SW480 (cell line): ENCODE measurements at regions not wholly inside any gene's neighbourhood (a gene's known extent, or its start where the extent isn't known, plus 50 kb on each side); places are given as distances from the start of the nearest gene placed in this dataset.

Source experiments
- DNase-seq: peaks from one replicate; pipeline ENCODE4 v3.0.0-alpha.2; 2016; ENCODE audit warnings: low spot score

GRCh38 chr1:165025805-165026204, 330.7 kb downstream of the LMX1A start:
- no peak for DNase-seq

GRCh38 chr1:165014753-165015152, 341.8 kb downstream of the LMX1A start:
- DNase-seq: no peak

- no peak for DNase-seq
Observed at GRCh38 chr1:165011991-165012531, 344.5 kb downstream of the LMX1A start.

GRCh38 chr1:165011186-165011585, 345.3 kb downstream of the LMX1A start:
- DNase-seq: no peak

GRCh38 chr1:165010418-165011070, 346.0 kb downstream of the LMX1A start:
- no peak for DNase-seq

GRCh38 chr1:165006831-165007230, 349.7 kb downstream of the LMX1A start:
- no peak for DNase-seq

GRCh38 chr1:164999146-164999545, 357.4 kb downstream of the LMX1A start:
- DNase-seq: no peak

GRCh38 chr1:164991763-164992314, 364.7 kb downstream of the LMX1A start:
- no peak for DNase-seq

- DNase-seq: no peak
Observed at GRCh38 chr1:164983023-164983650, 373.4 kb downstream of the LMX1A start.

- DNase-seq: no peak
Observed at GRCh38 chr1:164982545-164982944, 374.0 kb downstream of the LMX1A start.

GRCh38 chr1:164977561-164977960, 379.0 kb downstream of the LMX1A start:
- no peak for DNase-seq

GRCh38 chr1:164971921-164972415, 384.5 kb downstream of the LMX1A start:
- DNase-seq: no peak

GRCh38 chr1:164971391-164971790, 385.1 kb downstream of the LMX1A start:
- DNase-seq: no peak

- DNase-seq: no peak
Observed at GRCh38 chr1:164969253-164969652, 387.3 kb downstream of the LMX1A start.

- DNase-seq: no peak
Observed at GRCh38 chr1:164967300-164967699, 389.2 kb downstream of the LMX1A start.

- no peak for DNase-seq
Observed at GRCh38 chr1:164961715-164962114, 394.8 kb downstream of the LMX1A start.

GRCh38 chr1:164958982-164959768, 397.3 kb downstream of the LMX1A start:
- DNase-seq: no peak

GRCh38 chr1:164953815-164954214, 394.8 kb downstream of the PBX1 start:
- DNase-seq: no peak

- no peak for DNase-seq
Observed at GRCh38 chr1:164953098-164953497, 394.1 kb downstream of the PBX1 start.

- no peak for DNase-seq
Observed at GRCh38 chr1:164951508-164951907, 392.5 kb downstream of the PBX1 start.

GRCh38 chr1:164950541-164950986, 391.6 kb downstream of the PBX1 start:
- no peak for DNase-seq

- no peak for DNase-seq
Observed at GRCh38 chr1:164949771-164950471, 390.9 kb downstream of the PBX1 start.
